DOHH2 (cell line): ENCODE measurements at regions not wholly inside any gene's neighbourhood (a gene's known extent, or its start where the extent isn't known, plus 50 kb on each side); places are given as distances from the start of the nearest gene placed in this dataset.

ENCODE experiments used
- H3F3A ChIP-seq: fragments of 200-600 bp; sonication (generic), shearing (Covaris generic); 2 replicates; pipeline ENCODE4 v1.6.0; 2016; ENCODE audit warnings: antibody characterized with exemption, mild to moderate bottlenecking; ENCODE audit not compliant: control insufficient read depth, insufficient read depth
- H3K27ac ChIP-seq: fragments of 200-600 bp; sonication (generic); 2 replicates; pipeline ENCODE4 v1.5.1; 2014; ENCODE audit warnings: low read depth, mild to moderate bottlenecking, low read length, moderate library complexity
- H3K27me3 ChIP-seq: fragments of 200-600 bp; sonication (generic); 2 replicates; pipeline ENCODE4 v1.6.1; 2014; ENCODE audit warnings: mild to moderate bottlenecking, low read length, mixed read lengths; ENCODE audit not compliant: control insufficient read depth
- H3K36me3 ChIP-seq: fragments of 200-600 bp; sonication (generic); 2 replicates; pipeline ENCODE4 v1.6.1; 2014; ENCODE audit warnings: mild to moderate bottlenecking, low read length, moderate library complexity, mixed read lengths; ENCODE audit not compliant: control insufficient read depth
- H3K4me1 ChIP-seq: fragments of 200-600 bp; sonication (generic); 2 replicates; pipeline ENCODE4 v1.6.1; 2014; ENCODE audit warnings: mild to moderate bottlenecking, low read length, mixed read lengths; ENCODE audit not compliant: control insufficient read depth
- H3K4me2 ChIP-seq: fragments of 200-600 bp; sonication (generic); 2 replicates; pipeline ENCODE4 v1.6.0; 2014; ENCODE audit warnings: mild to moderate bottlenecking, low read length, moderate library complexity
- H3K4me3 ChIP-seq: fragments of 200-600 bp; sonication (generic); 2 replicates; pipeline ENCODE4 v1.5.1; 2014; ENCODE audit warnings: mild to moderate bottlenecking, low read length, mixed read lengths
- H3K79me2 ChIP-seq: fragments of 200-600 bp; sonication (generic); 2 replicates; pipeline ENCODE4 v1.6.1; 2014; ENCODE audit warnings: mild to moderate bottlenecking, low read length, mixed read lengths; ENCODE audit not compliant: control insufficient read depth
- H3K9me2 ChIP-seq: fragments of 200-600 bp; sonication (generic); replicated peaks from 2 replicates; pipeline ENCODE4 v1.6.1; 2014; ENCODE audit warnings: mild to moderate bottlenecking, low read length, mixed read lengths; ENCODE audit not compliant: control insufficient read depth
- H3K9me3 ChIP-seq: fragments of 200-600 bp; sonication (generic); 2 replicates; pipeline ENCODE4 v1.6.1; 2014; ENCODE audit warnings: antibody characterized with exemption, low read length, mixed read lengths; ENCODE audit not compliant: control insufficient read depth, insufficient read depth
- H4K20me1 ChIP-seq: fragments of 200-600 bp; sonication (generic); 2 replicates; pipeline ENCODE4 v1.6.0; 2014; ENCODE audit warnings: low read depth, mild to moderate bottlenecking, antibody characterized with exemption, low read length, moderate library complexity; ENCODE audit not compliant: control insufficient read depth, insufficient read depth
- EZH2phosphoT487 ChIP-seq: fragments of 200-600 bp; sonication (generic); IDR thresholded peaks from 2 replicates; pipeline ENCODE4 v1.6.1; 2017; ENCODE audit warnings: borderline replicate concordance, mild to moderate bottlenecking, antibody characterized with exemption, low read length, moderate library complexity, mixed read lengths
- TF ChIP-seq, protein P1 (sequence below): fragments of 200-600 bp; sonication (generic); IDR thresholded peaks from one replicate; pipeline ENCODE4 v1.5.1; 2014; ENCODE audit warnings: antibody characterized with exemption, mild to moderate bottlenecking, low read depth, low read length; ENCODE audit not compliant: poor library complexity, severe bottlenecking

DNA sequence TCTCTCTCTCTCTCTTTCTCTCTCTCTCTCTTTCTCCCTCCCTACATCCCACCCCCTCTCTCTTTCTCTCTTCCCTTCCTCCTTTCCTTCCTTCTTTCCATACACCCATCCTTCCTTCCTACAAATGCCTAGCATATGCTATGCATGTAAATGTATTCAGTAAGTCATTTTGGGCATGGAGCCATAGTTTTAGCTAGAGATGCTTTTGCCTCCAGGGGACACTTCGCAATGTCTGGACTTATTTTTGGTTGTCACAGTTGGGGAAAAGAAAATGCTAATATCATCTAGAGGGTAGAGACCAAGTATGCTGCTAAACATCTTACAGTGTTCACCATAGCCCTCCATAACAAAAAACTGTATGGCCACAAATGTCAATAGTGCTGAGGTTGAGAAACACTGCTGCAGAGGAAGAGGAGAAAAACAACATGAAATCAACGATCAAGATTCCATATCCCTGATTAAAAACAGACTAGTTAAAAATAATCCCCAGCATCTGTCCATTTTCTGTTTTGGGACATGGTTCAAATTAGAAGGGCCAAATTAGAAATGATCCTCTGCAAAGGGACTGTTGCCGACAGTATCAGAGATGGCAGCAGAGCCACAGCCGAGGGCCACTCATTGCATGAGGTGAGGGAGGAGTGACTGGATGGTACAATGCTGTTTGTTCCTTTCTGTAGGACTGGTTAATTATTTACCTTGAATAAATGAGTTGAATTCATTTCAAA, 152.7 kb downstream of the SH3BGRL2 start:
- H3K9me2 ChIP-seq, result no peaks in the 10 kb centered on the region
- no peaks in the 10 kb centered on the region for H3K27me3 ChIP-seq
- no peaks in the 10 kb centered on the region for H3F3A ChIP-seq
- TF ChIP-seq, protein P1, sequence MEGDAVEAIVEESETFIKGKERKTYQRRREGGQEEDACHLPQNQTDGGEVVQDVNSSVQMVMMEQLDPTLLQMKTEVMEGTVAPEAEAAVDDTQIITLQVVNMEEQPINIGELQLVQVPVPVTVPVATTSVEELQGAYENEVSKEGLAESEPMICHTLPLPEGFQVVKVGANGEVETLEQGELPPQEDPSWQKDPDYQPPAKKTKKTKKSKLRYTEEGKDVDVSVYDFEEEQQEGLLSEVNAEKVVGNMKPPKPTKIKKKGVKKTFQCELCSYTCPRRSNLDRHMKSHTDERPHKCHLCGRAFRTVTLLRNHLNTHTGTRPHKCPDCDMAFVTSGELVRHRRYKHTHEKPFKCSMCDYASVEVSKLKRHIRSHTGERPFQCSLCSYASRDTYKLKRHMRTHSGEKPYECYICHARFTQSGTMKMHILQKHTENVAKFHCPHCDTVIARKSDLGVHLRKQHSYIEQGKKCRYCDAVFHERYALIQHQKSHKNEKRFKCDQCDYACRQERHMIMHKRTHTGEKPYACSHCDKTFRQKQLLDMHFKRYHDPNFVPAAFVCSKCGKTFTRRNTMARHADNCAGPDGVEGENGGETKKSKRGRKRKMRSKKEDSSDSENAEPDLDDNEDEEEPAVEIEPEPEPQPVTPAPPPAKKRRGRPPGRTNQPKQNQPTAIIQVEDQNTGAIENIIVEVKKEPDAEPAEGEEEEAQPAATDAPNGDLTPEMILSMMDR, result no peak
- TF ChIP-seq EZH2phosphoT487, result no peak
- H3K4me1 ChIP-seq, result no peaks in the 10 kb centered on the region
- no peaks in the 10 kb centered on the region for H3K36me3 ChIP-seq
- no peaks in the 10 kb centered on the region for H4K20me1 ChIP-seq
- H3K4me3 ChIP-seq, result no peak overlapping the region
- H3K79me2 ChIP-seq, result no peaks in the 10 kb centered on the region
- H3K4me2 ChIP-seq, result no peak overlapping the region
- H3K27ac ChIP-seq, result no peak overlapping the region
- no peaks in the 10 kb centered on the region for H3K9me3 ChIP-seq

DNA sequence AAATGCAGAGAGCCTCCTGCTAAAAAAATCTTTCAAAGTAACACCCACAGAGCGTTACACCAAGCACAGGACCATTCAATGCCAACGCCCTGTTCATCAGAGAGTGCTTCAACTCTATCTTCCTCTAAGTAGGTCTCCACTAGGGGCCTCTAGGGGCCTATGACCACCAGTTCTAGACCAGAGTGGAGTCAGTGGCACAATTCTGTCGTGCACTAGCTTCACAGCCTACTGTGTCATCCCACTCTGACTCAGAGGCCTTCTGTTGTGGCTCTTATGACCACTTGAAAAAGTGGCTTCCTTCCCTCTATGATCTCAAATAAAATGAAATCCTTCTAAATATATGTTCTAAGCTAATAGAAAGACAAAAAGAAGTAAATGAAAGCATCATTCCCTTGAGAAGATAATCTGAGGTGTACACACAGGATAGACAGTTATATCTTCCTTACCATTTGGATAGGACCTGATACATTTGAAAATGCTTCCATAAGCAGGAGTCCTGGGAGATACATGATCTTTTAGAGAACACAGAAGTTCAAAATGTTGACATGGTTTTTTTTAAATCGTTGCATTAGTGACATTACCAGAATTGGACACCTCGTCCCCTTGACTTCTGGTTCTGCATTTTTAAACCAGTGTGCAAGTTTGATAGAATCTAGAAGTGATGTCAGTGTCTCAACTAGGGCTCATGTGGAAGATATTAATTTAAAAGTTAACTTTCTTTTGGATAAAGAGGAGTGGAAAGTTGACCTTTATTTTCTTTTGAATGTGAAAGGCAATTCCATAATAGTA, 151.9 kb downstream of the SH3BGRL2 start:
- Histone ChIP-seq H3K4me2 (no peak overlapping the region), H3K4me1 (0 out of 2 replicates have a peak, but pooled peaks cover 2% of the 10 kb centered on the region), H3K27me3 (no peaks in the 10 kb centered on the region), H3K9me2 (no peaks in the 10 kb centered on the region), H4K20me1 (no peaks in the 10 kb centered on the region), H3K27ac (no peak overlapping the region), H3F3A (no peaks in the 10 kb centered on the region), H3K79me2 (no peaks in the 10 kb centered on the region), H3K9me3 (no peaks in the 10 kb centered on the region), H3K4me3 (no peak overlapping the region), H3K36me3 (no peaks in the 10 kb centered on the region)
- TF ChIP-seq EZH2phosphoT487, result no peak
- TF ChIP-seq, protein P1, result no peak

DNA sequence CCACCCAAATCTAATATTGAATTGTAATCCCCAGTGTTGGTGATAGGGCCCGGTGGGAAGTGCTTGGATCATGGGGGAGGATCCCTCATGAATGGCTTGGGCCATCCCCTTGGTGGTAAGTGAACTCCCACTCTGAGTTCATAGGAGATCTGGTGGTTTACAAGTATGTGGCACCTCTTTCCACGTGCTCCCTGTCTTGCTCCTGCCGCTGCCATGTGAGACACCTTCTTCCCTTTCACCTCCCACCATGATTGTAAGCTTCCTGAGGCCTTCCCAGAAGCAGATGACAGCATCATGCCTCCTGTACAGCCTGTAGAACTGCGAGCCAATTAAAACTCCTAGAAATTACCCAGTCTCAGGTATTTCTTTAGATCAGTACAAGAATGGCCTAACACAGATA, 150.8 kb downstream of the SH3BGRL2 start:
- no peaks in the 10 kb centered on the region for H3K9me3 ChIP-seq
- no peak overlapping the region for H3K4me2 ChIP-seq
- H3K4me1 ChIP-seq, result 0 out of 2 replicates have a peak, but pooled peaks cover 3% of the 10 kb centered on the region
- no peak overlapping the region for H3K27ac ChIP-seq
- H3K27me3 ChIP-seq, result peaks cover 3% of the 10 kb centered on the region
- H3K9me2 ChIP-seq, result no peaks in the 10 kb centered on the region
- H3F3A ChIP-seq, result no peaks in the 10 kb centered on the region
- H4K20me1 ChIP-seq, result no peaks in the 10 kb centered on the region
- H3K4me3 ChIP-seq, result no peak overlapping the region
- no peaks in the 10 kb centered on the region for H3K79me2 ChIP-seq
- no peak for TF ChIP-seq EZH2phosphoT487
- TF ChIP-seq, protein P1, result no peak
- no peaks in the 10 kb centered on the region for H3K36me3 ChIP-seq
